Keratinocyte (primary cell): ENCODE measurements at regions not wholly inside any gene's neighbourhood (a gene's known extent, or its start where the extent isn't known, plus 50 kb on each side); places are given as distances from the start of the nearest gene placed in this dataset.
A peak's percentile ranks its signal among the peaks of the same experiment; 100 is the strongest.

Experiments used
- DNase-seq: peaks from one replicate; pipeline ENCODE4 v3.0.0-alpha.2; 2011; ENCODE audit warnings: low read depth, missing footprints, low spot score
- FAIRE-seq: peaks from 2 replicates; lab custom pipeline; 2011; peaks lifted over from hg19 to GRCh38; lab: Jason Lieb, UNC
- H2AFZ ChIP-seq: 2 replicates; pipeline ENCODE4 v1.6.0; 2012; ENCODE audit warnings: low read length, control low read depth, inconsistent platforms; ENCODE audit not compliant: control insufficient read depth
- H3K27ac ChIP-seq: 2 replicates; pipeline ENCODE4 v1.5.1; 2011; ENCODE audit warnings: low read length; ENCODE audit not compliant: control insufficient read depth, insufficient read depth
- H3K27me3 ChIP-seq: 3 replicates; pipeline ENCODE4 v1.6.0; 2011; ENCODE audit warnings: low read length; ENCODE audit not compliant: control insufficient read depth, insufficient read depth; ENCODE audit errors: extremely low read depth
- H3K36me3 ChIP-seq, 2 experiments: 2 replicates in 1 of 2; 3 replicates in 1 of 2; pipeline ENCODE4 v1.5.1; 2011; ENCODE audit warnings: low read length in 2 of 2, mild to moderate bottlenecking in 1 of 2; ENCODE audit not compliant: control insufficient read depth in 2 of 2, insufficient read depth in 2 of 2; ENCODE audit errors: extremely low read depth in 1 of 2
- H3K4me1 ChIP-seq: 3 replicates; pipeline ENCODE4 v1.5.1; 2011; ENCODE audit warnings: low read length; ENCODE audit not compliant: control insufficient read depth, insufficient read depth; ENCODE audit errors: extremely low read depth
- H3K4me2 ChIP-seq: 3 replicates; pipeline ENCODE4 v1.6.0; 2011; ENCODE audit warnings: low read depth, low read length; ENCODE audit not compliant: control insufficient read depth, insufficient read depth; ENCODE audit errors: extremely low read depth
- H3K4me3 ChIP-seq, 3 experiments: fragments of 200-600 bp in 1 of 3; sonication (generic) in 1 of 3; 2 replicates in 2 of 3; 3 replicates in 1 of 3; pipeline ENCODE4 v1.5.1; 2011 to 2016; ENCODE audit warnings: low read length in 3 of 3, mild to moderate bottlenecking in 3 of 3, control low read depth in 2 of 3, inconsistent platforms in 1 of 3, low read depth in 1 of 3, mixed read lengths in 1 of 3, mixed run types in 1 of 3, moderate library complexity in 1 of 3; ENCODE audit not compliant: control insufficient read depth in 2 of 3, insufficient read depth in 2 of 3; ENCODE audit errors: extremely low read depth in 1 of 3
- H3K79me2 ChIP-seq: 2 replicates; pipeline ENCODE4 v1.6.0; 2012; ENCODE audit warnings: low read length; ENCODE audit not compliant: control insufficient read depth, insufficient read depth
- H3K9ac ChIP-seq: 3 replicates; pipeline ENCODE4 v1.6.0; 2011; ENCODE audit warnings: low read length; ENCODE audit not compliant: control insufficient read depth, insufficient read depth; ENCODE audit errors: extremely low read depth
- H3K9me1 ChIP-seq: 3 replicates; pipeline ENCODE4 v1.6.0; 2011; ENCODE audit warnings: low read length; ENCODE audit not compliant: control insufficient read depth, insufficient read depth; ENCODE audit errors: extremely low read depth
- H3K9me3 ChIP-seq: 2 replicates; pipeline ENCODE4 v1.5.1; 2012; ENCODE audit warnings: low read depth, low read length; ENCODE audit not compliant: control insufficient read depth
- H4K20me1 ChIP-seq: 3 replicates; pipeline ENCODE4 v1.6.0; 2011; ENCODE audit warnings: low read length; ENCODE audit not compliant: control insufficient read depth, insufficient read depth; ENCODE audit errors: extremely low read depth
- CTCF ChIP-seq, 3 experiments: IDR thresholded peaks in 1 of 3; conservative IDR thresholded peaks in 1 of 3; optimal IDR thresholded peaks in 1 of 3; 2 replicates in 2 of 3; 3 replicates in 1 of 3; pipeline versions ENCODE3 to v1.5.1; 2011; ENCODE audit warnings: low read length in 3 of 3, mild to moderate bottlenecking in 3 of 3, moderate library complexity in 2 of 3, control low read depth in 1 of 3, inconsistent platforms in 1 of 3; ENCODE audit not compliant: insufficient read depth in 2 of 3; ENCODE audit errors: extremely low read depth in 1 of 3
- EZH2 ChIP-seq: IDR thresholded peaks from one replicate; pipeline ENCODE4 v1.6.1; 2012; ENCODE audit warnings: inconsistent platforms, mild to moderate bottlenecking, low read length, moderate library complexity
- dilution Hi-C: fragments of 300-500 bp; cut with MboI; formaldehyde crosslinking; loops from one replicate; pipeline ENCODE4 v1.7.0; 2020; ENCODE audit warnings: low sequenced_read_pairs; ENCODE audit not compliant: extremely low pct_ligation_motif_present

- Histone ChIP-seq H4K20me1 (no peaks in the 10 kb centered on the region), H3K27me3 (no peaks in the 10 kb centered on the region), H3K79me2 (no peaks in the 10 kb centered on the region), H2AFZ (peak overlapping the region; percentile 44), H3K36me3 (no peaks in the 10 kb centered on the region), H3K9ac (no peak overlapping the region), H3K27ac (no peak overlapping the region), H3K9me3 (no peaks in the 10 kb centered on the region), H3K9me1 (no peaks in the 10 kb centered on the region), H3K4me1 (peaks cover 15% of the 10 kb centered on the region), H3K4me3 (peak overlapping the region in 1 of 3 experiments; percentile 11), H3K4me2 (peak overlapping the region; percentile 23)
- no peak for TF ChIP-seq CTCF (optimal IDR thresholded peaks at IDR 0.05 in 1 of 3, IDR thresholded peaks at IDR 0.05 in 1 of 3, conservative IDR thresholded peaks at IDR 0.05 in 1 of 3; ENCODE audit: extremely low read depth in 1 of 3, insufficient read depth in 2 of 3, low read length in 3 of 3)
- TF ChIP-seq EZH2, result no peak
- FAIRE-seq (peak; percentile 46), DNase-seq (no peak)
- dilution Hi-C loops, result no loop called here
Measured at GRCh38 chr6:121592261-121592935, 157.0 kb downstream of the GJA1 start.

- Histone ChIP-seq H3K4me1 (peaks cover 18% of the 10 kb centered on the region), H3K36me3 (no peaks in the 10 kb centered on the region), H3K9ac (no peak overlapping the region), H3K9me3 (no peaks in the 10 kb centered on the region), H3K4me3 (no peak overlapping the region), H3K79me2 (no peaks in the 10 kb centered on the region), H3K27me3 (no peaks in the 10 kb centered on the region), H2AFZ (no peak overlapping the region), H3K27ac (no peak overlapping the region), H3K9me1 (no peaks in the 10 kb centered on the region), H4K20me1 (no peaks in the 10 kb centered on the region), H3K4me2 (no peak overlapping the region)
- dilution Hi-C loops, result no loop called here
- TF ChIP-seq CTCF (optimal IDR thresholded peaks at IDR 0.05 in 1 of 3, IDR thresholded peaks at IDR 0.05 in 1 of 3, conservative IDR thresholded peaks at IDR 0.05 in 1 of 3; ENCODE audit: extremely low read depth in 1 of 3, insufficient read depth in 2 of 3, low read length in 3 of 3) (no peak), EZH2 (no peak)
- DNase-seq (no peak), FAIRE-seq (no peak)
Measured at GRCh38 chr6:121593011-121593641, 157.7 kb downstream of the GJA1 start.
